IMR-90 (cell line): ENCODE measurements at regions not wholly inside any gene's neighbourhood (a gene's known extent, or its start where the extent isn't known, plus 50 kb on each side); places are given as distances from the start of the nearest gene placed in this dataset.

Source experiments
- CTCF ChIP-seq: conservative IDR thresholded peaks from 2 replicates; pipeline ENCODE4 v1.5.1; 2012; ENCODE audit warnings: mild to moderate bottlenecking, low read depth, low read length, improper control_type of control experiment
- RAD21 ChIP-seq: IDR thresholded peaks from 2 replicates; pipeline ENCODE4 v1.6.1; 2012; ENCODE audit warnings: low read length, improper control_type of control experiment
- RFX5 ChIP-seq: IDR thresholded peaks from 2 replicates; pipeline ENCODE4 v1.8.0; 2012; ENCODE audit warnings: low read depth, mild to moderate bottlenecking, low read length, moderate library complexity
- SMC3 ChIP-seq: fragments of 150-350 bp; IDR thresholded peaks from 2 replicates; pipeline ENCODE4 v1.6.1; 2016; ENCODE audit warnings: low read depth, mild to moderate bottlenecking, antibody characterized with exemption, low read length, moderate library complexity

GRCh38 chr1:101370488-101370887 lies 133.7 kb downstream of the S1PR1 start:
- no peak for TF ChIP-seq CTCF
- no peak for TF ChIP-seq SMC3
- TF ChIP-seq RFX5: no peak
- TF ChIP-seq RAD21: no peak
